Muscle layer of colon (tissue), 2 donors: ENCODE measurements at regions not wholly inside any gene's neighbourhood (a gene's known extent, or its start where the extent isn't known, plus 50 kb on each side); places are given as distances from the start of the nearest gene placed in this dataset.
"Not testable (repeated sequence)": the region's sequence is repeated elsewhere in the genome, so short reads cannot be mapped to it uniquely, and the experiment has no call there.

Experiments
- H3K27ac ChIP-seq: one replicate; pipeline ENCODE4 v1.7.0; 2013; ENCODE audit warnings: low read depth, mild to moderate bottlenecking, low read length, moderate library complexity
- H3K27me3 ChIP-seq, 2 donors: one replicate each; pipeline ENCODE4 v1.7.0; 2013; ENCODE audit warnings: low read length in 2 of 2, mild to moderate bottlenecking in 2 of 2; ENCODE audit not compliant: insufficient read depth in 2 of 2, control insufficient read depth in 1 of 2
- H3K36me3 ChIP-seq: one replicate; pipeline ENCODE4 v1.7.0; 2013; ENCODE audit warnings: mild to moderate bottlenecking, low read length; ENCODE audit not compliant: insufficient read depth
- H3K4me1 ChIP-seq: one replicate; pipeline ENCODE4 v1.7.0; 2013; ENCODE audit warnings: mild to moderate bottlenecking, low read length; ENCODE audit not compliant: insufficient read depth
- H3K4me3 ChIP-seq, 2 donors: one replicate each; pipeline ENCODE4 v1.7.0; 2013; ENCODE audit warnings: low read length in 2 of 2, low read depth in 1 of 2, mild to moderate bottlenecking in 1 of 2, moderate library complexity in 1 of 2
- H3K9ac ChIP-seq: one replicate; pipeline ENCODE4 v1.7.0; 2013; ENCODE audit warnings: low read length
- H3K9me3 ChIP-seq: one replicate; pipeline ENCODE4 v1.7.0; 2013; ENCODE audit warnings: mild to moderate bottlenecking, low read length
- donor health status: abdominal sarcoma.
- donor health status: Adenocarcinoma of cecum.

DNA sequence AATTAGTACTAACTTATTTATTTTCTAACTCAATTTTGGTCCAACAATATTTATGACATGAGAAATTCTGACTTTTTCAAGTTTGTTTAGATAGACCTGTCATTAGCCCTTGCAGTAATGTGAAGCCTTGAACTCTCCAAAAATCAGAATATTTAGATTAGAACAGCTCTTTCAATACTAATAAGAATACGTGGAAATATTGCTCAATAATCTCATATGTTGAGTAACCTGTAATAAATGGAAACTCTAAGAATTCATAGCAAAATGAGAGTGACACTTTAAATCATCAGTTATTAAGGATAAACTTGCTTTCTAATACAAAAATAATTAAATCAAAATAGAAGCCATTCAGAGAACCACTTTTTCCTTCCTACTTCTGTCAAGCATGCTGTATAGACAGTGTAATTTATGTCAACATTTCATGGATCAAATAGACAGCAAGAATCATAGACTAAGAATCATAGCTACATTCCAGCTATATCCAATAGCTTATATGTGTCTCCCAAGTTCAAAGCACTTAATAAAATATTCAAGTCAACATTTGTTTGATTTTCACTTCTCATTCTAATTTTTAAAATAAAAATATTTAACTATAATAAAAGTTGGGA lies 710.3 kb upstream of the SOX11 start:
- H3K4me1 ChIP-seq, result no peaks in the 10 kb centered on the region
- no peak overlapping the region for H3K4me3 ChIP-seq
- no peaks in the 10 kb centered on the region for H3K9me3 ChIP-seq
- H3K27ac ChIP-seq, result no peak overlapping the region
- H3K27me3 ChIP-seq, result no peaks in the 10 kb centered on the region
- H3K36me3 ChIP-seq, result no peaks in the 10 kb centered on the region
- H3K9ac ChIP-seq, result no peak overlapping the region

DNA sequence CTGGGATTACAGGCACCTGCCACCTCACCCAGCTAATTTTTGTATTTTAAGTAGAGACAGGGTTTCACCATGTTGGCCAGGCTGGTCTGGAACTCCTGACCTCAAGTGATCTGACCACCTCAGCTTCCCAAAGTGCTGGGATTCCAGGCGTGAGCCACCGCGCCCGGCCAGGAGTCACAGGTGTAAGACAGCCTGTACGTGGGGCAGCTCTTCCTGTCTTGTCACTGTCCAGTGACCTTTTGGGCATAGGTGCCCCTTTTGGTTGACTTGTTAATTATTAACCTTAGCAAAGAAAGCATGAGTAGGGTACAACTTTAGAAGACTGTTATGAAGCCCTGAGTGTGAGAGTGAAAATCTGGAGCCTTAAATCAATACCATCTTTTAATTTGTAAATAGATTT lies 703.7 kb upstream of the SOX11 start:
- not testable (repeated sequence) for H3K27me3 ChIP-seq, H3K36me3 ChIP-seq, H3K4me3 ChIP-seq, H3K9ac ChIP-seq, H3K9me3 ChIP-seq, H3K27ac ChIP-seq, H3K4me1 ChIP-seq

- Histone ChIP-seq H3K27ac (no peak overlapping the region), H3K36me3 (no peaks in the 10 kb centered on the region), H3K4me1 (no peaks in the 10 kb centered on the region), H3K9ac (no peak overlapping the region), H3K27me3 (no peaks in the 10 kb centered on the region), H3K9me3 (no peaks in the 10 kb centered on the region), H3K4me3 (no peak overlapping the region)
Measured at GRCh38 chr2:4992226-4992625, 700.0 kb upstream of the SOX11 start.

GRCh38 chr2:4995466-4995865 lies 696.7 kb upstream of the SOX11 start:
- no peak overlapping the region for H3K9ac ChIP-seq
- H3K27ac ChIP-seq, result no peak overlapping the region
- no peak overlapping the region for H3K4me3 ChIP-seq
- no peaks in the 10 kb centered on the region for H3K27me3 ChIP-seq
- no peaks in the 10 kb centered on the region for H3K4me1 ChIP-seq
- no peaks in the 10 kb centered on the region for H3K9me3 ChIP-seq
- no peaks in the 10 kb centered on the region for H3K36me3 ChIP-seq

- Histone ChIP-seq H3K4me3 (no peak overlapping the region), H3K36me3 (no peaks in the 10 kb centered on the region), H3K27me3 (no peaks in the 10 kb centered on the region), H3K9ac (no peak overlapping the region), H3K27ac (no peak overlapping the region), H3K4me1 (no peaks in the 10 kb centered on the region), H3K9me3 (no peaks in the 10 kb centered on the region)
Measured at GRCh38 chr2:5007596-5007995, 684.6 kb upstream of the SOX11 start.

DNA sequence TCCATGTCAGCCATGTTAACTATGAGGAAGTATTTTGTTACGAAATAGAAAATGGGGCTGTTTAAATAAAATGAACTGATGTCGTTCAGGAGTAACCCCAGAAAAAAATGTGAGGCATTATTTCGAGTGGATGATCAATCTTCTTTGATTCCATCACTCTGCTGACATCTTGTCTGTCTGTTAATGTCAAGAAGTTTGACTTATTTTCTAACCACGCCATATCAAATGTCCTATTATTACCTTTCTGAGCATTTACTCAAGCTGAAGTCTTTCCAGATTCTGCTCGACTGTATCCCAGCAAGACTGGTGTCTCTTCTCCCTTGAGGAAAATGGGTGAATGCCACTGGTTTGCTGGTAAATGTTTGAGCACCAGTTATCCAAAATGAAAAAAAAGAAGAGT lies 672.9 kb upstream of the SOX11 start:
- no peak overlapping the region for H3K9ac ChIP-seq
- no peak overlapping the region for H3K4me3 ChIP-seq
- no peak overlapping the region for H3K27ac ChIP-seq
- no peaks in the 10 kb centered on the region for H3K4me1 ChIP-seq
- H3K27me3 ChIP-seq, result no peaks in the 10 kb centered on the region
- H3K36me3 ChIP-seq, result no peaks in the 10 kb centered on the region
- H3K9me3 ChIP-seq, result no peaks in the 10 kb centered on the region

- Histone ChIP-seq H3K4me1 (no peaks in the 10 kb centered on the region), H3K36me3 (no peaks in the 10 kb centered on the region), H3K27ac (no peak overlapping the region), H3K4me3 (no peak overlapping the region), H3K9ac (no peak overlapping the region), H3K9me3 (no peaks in the 10 kb centered on the region), H3K27me3 (no peaks in the 10 kb centered on the region)
Measured at GRCh38 chr2:5020116-5020875, 671.9 kb upstream of the SOX11 start.

- Histone ChIP-seq H3K4me3 (no peak overlapping the region), H3K9ac (no peak overlapping the region), H3K36me3 (no peaks in the 10 kb centered on the region), H3K27ac (no peak overlapping the region), H3K27me3 (no peaks in the 10 kb centered on the region), H3K4me1 (no peaks in the 10 kb centered on the region), H3K9me3 (no peaks in the 10 kb centered on the region)
Measured at GRCh38 chr2:5021136-5021535, 671.0 kb upstream of the SOX11 start.

DNA sequence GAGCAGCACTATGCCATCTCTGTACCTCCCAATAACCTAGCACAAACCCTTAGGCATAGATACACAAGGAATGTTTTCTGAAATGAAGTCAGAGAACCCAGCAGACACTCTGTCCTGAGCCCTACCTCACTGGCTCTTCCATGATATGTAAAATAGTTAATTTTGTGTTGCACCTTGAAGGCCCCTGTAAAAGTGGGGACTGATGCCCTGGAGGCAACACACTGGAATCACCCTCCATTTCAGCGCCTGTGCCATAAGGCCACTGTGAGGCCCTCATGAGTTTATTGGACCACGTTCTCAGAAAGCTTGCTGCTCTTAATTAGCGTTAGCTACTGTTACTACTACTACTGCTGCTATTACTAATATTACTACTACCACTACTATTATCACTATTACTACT lies 670.1 kb upstream of the SOX11 start:
- Histone ChIP-seq H3K4me1 (no peaks in the 10 kb centered on the region), H3K4me3 (no peak overlapping the region), H3K27me3 (no peaks in the 10 kb centered on the region), H3K9ac (no peak overlapping the region), H3K9me3 (no peaks in the 10 kb centered on the region), H3K36me3 (no peaks in the 10 kb centered on the region), H3K27ac (no peak overlapping the region)

GRCh38 chr2:5022708-5023635 lies 669.2 kb upstream of the SOX11 start:
- H3K9ac ChIP-seq, H3K36me3 ChIP-seq, H3K27me3 ChIP-seq, H3K27ac ChIP-seq, H3K9me3 ChIP-seq, H3K4me1 ChIP-seq: not testable (repeated sequence)
- peak overlapping the region in 1 of 2 donors; percentile 33 for H3K4me3 ChIP-seq

DNA sequence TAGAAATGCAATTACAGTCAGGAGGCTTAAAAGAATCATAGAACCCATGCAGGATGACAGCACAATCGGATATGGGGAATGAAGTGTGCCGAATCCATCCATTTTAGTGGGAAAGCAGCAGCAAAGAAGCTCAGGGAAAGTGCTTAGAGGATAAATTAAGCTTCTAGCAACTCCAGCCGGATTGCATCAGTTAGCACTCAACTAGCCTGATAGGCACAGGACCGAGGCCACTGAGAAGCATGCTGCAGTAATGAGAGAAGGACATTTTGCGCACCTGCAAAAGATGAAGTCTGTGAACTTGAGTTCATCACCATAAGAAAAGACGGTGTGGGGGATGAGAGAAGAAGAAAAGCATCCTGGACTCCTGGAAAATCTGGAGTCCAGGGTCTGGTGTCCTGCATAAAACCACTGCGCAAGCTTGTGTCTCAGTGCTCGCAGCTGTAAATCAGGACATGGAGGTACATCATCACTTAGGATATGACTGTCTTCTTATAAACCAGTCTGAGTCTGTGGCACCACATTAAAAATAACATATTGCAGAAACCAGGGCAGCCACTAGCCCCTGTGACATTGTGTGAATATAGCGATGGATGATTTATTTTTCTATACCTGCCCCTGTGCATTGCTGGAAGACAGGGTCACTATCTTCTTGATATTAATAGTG lies 665.5 kb upstream of the SOX11 start:
- Histone ChIP-seq H3K4me1 (no peaks in the 10 kb centered on the region), H3K27me3 (no peaks in the 10 kb centered on the region), H3K9me3 (no peaks in the 10 kb centered on the region), H3K36me3 (no peaks in the 10 kb centered on the region), H3K4me3 (no peak overlapping the region), H3K27ac (no peak overlapping the region), H3K9ac (no peak overlapping the region)
